Thymus (tissue), 11 donors: ENCODE measurements at regions not wholly inside any gene's neighbourhood (a gene's known extent, or its start where the extent isn't known, plus 50 kb on each side); places are given as distances from the start of the nearest gene placed in this dataset.

Source experiments
- DNase-seq, 9 donors: peaks; one replicate each; pipeline ENCODE4 v3.0.0-alpha.2; 2013; ENCODE audit warnings: low spot score in 9 of 9, low read depth in 6 of 9, missing footprints in 1 of 9
- H3K27ac ChIP-seq, 2 donors: one replicate each; pipeline ENCODE4 v1.5.1; 2013; ENCODE audit warnings: control low read depth in 1 of 2, low read depth in 1 of 2, low read length in 1 of 2, mild to moderate bottlenecking in 1 of 2, moderate library complexity in 1 of 2
- H3K27me3 ChIP-seq, 2 donors: one replicate each; pipeline ENCODE4 v1.5.1; 2013; ENCODE audit warnings: low read length in 1 of 2; ENCODE audit not compliant: control insufficient read depth in 2 of 2, insufficient read depth in 1 of 2
- H3K36me3 ChIP-seq, 2 donors: one replicate each; pipeline ENCODE4 v1.5.1; 2013; ENCODE audit warnings: low read length in 1 of 2, mild to moderate bottlenecking in 1 of 2, moderate library complexity in 1 of 2; ENCODE audit not compliant: control insufficient read depth in 2 of 2, insufficient read depth in 2 of 2
- H3K4me1 ChIP-seq, 2 donors: one replicate each; pipeline ENCODE4 v1.5.1; 2013; ENCODE audit warnings: low read length in 2 of 2; ENCODE audit not compliant: control insufficient read depth in 2 of 2, insufficient read depth in 2 of 2
- H3K4me3 ChIP-seq, 2 donors: one replicate each; pipeline ENCODE4 v1.5.1; 2013; ENCODE audit warnings: low read length in 2 of 2, control low read depth in 1 of 2, mild to moderate bottlenecking in 1 of 2
- H3K9me3 ChIP-seq, 2 donors: one replicate each; pipeline ENCODE4 v1.5.1; 2013; ENCODE audit warnings: low read length in 1 of 2, mild to moderate bottlenecking in 1 of 2; ENCODE audit not compliant: control insufficient read depth in 2 of 2, insufficient read depth in 1 of 2
- WGBS: extraction: QIAGEN DNeasy Blood & Tissue Kit; methylation state at CpG from one replicate; pipeline ENCODE4 v1.1.7; 2013; 5-methylcytosine and 5-hydroxymethylcytosine counted together
- donor health status: healthy.

DNA sequence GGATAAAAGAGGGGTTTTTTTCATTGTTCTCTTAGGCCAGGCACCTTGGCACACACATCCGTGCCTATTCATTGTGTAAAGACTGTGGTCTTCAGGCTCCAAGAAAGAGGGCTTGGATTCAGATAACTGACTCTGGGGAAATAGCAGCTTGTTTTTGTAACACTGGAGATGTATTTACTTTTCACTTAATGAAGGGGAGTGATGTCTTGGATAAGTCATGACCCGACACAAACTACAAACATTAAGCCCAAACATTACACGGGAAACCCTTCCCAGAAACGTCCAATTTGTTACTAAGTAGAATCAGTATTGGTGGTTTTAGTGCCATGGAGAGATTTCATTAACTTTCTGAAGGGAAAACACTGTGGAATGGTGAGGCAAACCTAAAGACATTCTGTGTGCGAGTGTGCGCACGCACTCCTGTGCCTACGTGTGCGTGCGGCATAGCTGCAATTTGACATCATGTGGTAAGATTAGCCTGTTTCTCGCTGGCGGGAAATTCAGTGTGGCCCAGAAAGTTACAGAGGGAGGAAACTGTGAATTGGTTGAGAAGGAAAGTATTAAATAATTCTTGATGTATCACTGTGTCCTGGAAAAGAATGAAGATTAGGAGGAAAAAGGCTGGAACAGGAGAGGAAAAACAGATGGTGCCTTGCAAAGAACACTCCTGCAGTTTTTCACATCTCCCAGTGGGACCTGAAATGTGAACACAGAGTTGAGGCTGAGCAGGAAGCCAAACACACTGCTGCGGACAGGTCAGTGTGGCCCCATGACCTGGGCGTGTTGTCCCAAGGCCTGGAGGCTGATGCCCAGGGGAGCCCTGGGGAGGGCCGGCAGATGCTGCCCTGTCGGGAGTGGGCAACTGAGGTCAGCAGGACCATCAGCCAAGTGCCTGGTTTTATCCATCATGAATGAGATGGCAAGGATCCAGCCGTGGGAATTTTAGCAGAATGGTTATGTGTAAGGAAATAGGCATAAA, 108.5 kb downstream of the GAS1 start:
- H3K27me3 ChIP-seq, result no peaks in the 10 kb centered on the region
- no peak for DNase-seq
- H3K27ac ChIP-seq, result no peak overlapping the region
- no peak overlapping the region for H3K4me3 ChIP-seq
- no peaks in the 10 kb centered on the region for H3K36me3 ChIP-seq
- no peaks in the 10 kb centered on the region for H3K4me1 ChIP-seq
- H3K9me3 ChIP-seq, result no peaks in the 10 kb centered on the region
- WGBS, result 93% methylated on average over 17 of the region's 17 CpGs

DNA sequence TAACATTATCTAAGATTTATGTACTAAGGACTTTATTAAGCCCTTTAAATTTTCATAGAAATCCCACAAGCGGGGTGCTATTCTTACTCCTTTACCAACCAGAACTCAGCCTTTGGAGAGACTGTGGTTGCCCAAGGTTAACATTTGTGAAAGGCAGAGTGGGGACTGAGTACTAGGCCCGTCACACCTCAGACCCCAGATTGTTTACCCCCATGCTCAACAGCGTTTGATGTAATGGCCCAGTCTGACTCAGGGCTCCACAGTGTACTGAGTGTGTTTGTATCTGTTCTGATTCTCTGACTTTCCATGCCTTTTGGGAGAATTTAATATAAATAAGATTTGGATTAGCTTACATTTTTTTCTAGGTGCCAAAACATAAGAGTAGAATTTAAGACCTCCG, 110.0 kb downstream of the GAS1 start:
- no peaks in the 10 kb centered on the region for H3K36me3 ChIP-seq
- H3K9me3 ChIP-seq, result no peaks in the 10 kb centered on the region
- 95% methylated on average over 4 of the region's 4 CpGs for WGBS
- DNase-seq, result no peak
- H3K4me3 ChIP-seq, result no peak overlapping the region
- no peak overlapping the region for H3K27ac ChIP-seq
- no peaks in the 10 kb centered on the region for H3K4me1 ChIP-seq
- H3K27me3 ChIP-seq, result no peaks in the 10 kb centered on the region

DNA sequence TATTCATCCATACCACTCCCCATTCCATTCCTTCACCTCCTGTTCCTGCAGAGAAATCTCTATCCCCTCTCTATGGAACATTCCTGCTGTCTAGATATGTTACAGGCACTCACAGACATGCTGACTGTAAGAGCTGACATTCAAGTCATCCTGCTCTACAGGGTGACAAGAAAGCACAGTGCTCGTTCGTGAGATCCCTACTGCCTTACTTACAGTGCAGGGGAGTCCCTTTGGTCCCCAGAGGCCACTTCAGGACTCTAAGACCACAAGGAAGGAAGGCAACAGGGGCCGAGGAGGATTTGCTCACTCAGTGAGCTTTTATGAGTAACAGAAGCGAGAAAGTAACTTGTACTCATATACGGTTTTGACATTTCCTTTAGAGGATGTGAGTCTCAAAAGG, 110.5 kb downstream of the GAS1 start:
- Histone ChIP-seq H3K36me3 (no peaks in the 10 kb centered on the region), H3K27ac (no peak overlapping the region), H3K27me3 (no peaks in the 10 kb centered on the region), H3K9me3 (no peaks in the 10 kb centered on the region), H3K4me3 (no peak overlapping the region), H3K4me1 (no peaks in the 10 kb centered on the region)
- no peak for DNase-seq
- 78% methylated on average over 5 of the region's 5 CpGs for WGBS

DNA sequence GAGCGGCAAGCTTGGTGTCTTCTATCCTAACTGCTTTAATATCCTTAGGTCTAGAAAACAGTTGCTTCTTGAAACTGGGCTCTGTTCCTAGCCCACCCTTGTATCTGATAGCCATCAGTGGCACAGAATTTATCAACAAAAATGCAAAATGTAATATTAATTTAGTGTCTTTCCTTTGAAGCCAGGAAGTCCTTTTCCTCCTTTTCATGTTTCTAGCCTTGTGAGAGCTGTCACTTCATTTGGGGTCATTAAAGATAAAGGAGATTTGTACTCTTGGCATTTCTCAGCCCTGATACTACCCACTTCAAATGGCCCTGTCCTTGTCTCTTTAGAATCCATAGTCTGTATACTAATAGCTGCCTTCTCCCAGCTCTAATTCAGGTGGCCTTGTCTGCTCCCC, 111.0 kb downstream of the GAS1 start:
- WGBS, result 99% methylated on average over 1 of the region's 1 CpG
- H3K27ac ChIP-seq, result no peak overlapping the region
- no peaks in the 10 kb centered on the region for H3K9me3 ChIP-seq
- H3K27me3 ChIP-seq, result no peaks in the 10 kb centered on the region
- H3K4me3 ChIP-seq, result no peak overlapping the region
- no peaks in the 10 kb centered on the region for H3K4me1 ChIP-seq
- DNase-seq, result no peak
- no peaks in the 10 kb centered on the region for H3K36me3 ChIP-seq

DNA sequence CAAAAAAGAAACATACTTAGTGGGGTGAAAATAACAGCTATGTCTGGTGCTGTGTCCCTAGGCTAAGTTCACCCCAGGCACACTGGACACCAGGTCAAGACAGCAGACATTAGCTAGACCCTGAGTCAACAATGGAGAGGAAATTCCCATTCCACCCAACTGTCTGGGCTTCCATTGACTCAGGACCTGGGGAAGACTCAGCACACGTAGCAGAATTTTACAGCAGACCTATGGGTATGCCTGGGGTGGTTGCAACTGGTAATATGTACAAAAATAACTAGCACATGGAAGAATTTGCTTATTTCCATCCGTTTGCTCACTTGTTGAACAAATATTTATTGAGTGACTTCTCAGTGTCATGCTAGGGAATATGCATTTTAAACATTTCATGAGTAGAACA, 117.0 kb downstream of the GAS1 start:
- H3K4me1 ChIP-seq, result no peaks in the 10 kb centered on the region
- WGBS, result 58% methylated on average over 2 of the region's 2 CpGs
- DNase-seq, result no peak
- no peaks in the 10 kb centered on the region for H3K9me3 ChIP-seq
- H3K27ac ChIP-seq, result no peak overlapping the region
- H3K27me3 ChIP-seq, result no peaks in the 10 kb centered on the region
- H3K4me3 ChIP-seq, result no peak overlapping the region
- H3K36me3 ChIP-seq, result no peaks in the 10 kb centered on the region

DNA sequence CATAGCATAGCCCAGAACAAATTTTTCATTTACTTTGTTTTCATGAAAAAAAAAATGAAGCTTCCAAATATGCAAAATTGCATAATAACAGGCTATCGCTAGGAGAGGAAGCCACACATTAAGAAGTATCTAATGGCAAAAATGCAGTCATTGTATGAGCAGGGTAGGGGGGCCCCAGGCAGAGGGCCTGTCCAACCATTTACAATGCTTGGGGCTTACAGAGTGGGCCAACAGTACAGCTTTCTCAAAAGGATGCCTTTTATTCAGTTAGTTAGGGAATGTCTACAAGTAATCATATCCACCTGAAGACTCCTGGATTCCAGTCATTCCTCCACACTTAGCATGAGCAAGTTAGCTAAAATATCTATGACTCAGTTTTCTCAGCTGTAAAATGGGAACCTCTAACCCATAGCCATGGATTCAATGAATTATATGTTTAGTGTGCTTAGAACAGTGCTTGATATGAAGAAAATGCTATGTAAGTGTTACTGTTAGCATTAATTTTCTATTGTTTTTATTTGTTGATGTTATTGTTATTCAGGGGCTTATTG, 117.7 kb downstream of the GAS1 start:
- H3K4me3 ChIP-seq, result no peak overlapping the region
- H3K36me3 ChIP-seq, result no peaks in the 10 kb centered on the region
- no peak for DNase-seq
- 91% methylated on average over 1 of the region's 1 CpG for WGBS
- H3K9me3 ChIP-seq, result no peaks in the 10 kb centered on the region
- H3K27me3 ChIP-seq, result no peaks in the 10 kb centered on the region
- H3K4me1 ChIP-seq, result no peaks in the 10 kb centered on the region
- H3K27ac ChIP-seq, result no peak overlapping the region

DNA sequence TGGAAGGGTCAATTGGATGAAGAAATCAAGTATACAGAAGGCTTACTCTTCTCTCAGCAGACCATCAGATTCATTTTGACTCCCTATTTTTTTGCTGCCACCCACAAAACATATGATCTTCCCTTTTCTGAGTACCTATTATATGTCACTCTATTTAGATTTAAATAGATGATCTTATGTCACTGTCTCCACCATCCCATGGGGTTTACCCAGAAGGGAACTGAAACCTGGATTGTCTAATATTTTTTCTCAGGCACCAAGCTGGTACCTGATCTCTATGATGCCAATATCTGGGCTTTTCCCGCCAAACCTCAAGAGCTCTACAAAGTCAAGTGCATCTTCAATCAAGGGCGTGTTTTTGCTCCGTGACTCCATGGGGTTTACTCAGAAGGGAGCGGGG, 118.7 kb downstream of the GAS1 start:
- Histone ChIP-seq H3K27ac (no peak overlapping the region), H3K27me3 (no peaks in the 10 kb centered on the region), H3K36me3 (no peaks in the 10 kb centered on the region), H3K4me3 (no peak overlapping the region), H3K9me3 (no peaks in the 10 kb centered on the region), H3K4me1 (no peaks in the 10 kb centered on the region)
- 86% methylated on average over 4 of the region's 4 CpGs for WGBS
- peak in 1 of 9 donors; percentile 5 for DNase-seq

DNA sequence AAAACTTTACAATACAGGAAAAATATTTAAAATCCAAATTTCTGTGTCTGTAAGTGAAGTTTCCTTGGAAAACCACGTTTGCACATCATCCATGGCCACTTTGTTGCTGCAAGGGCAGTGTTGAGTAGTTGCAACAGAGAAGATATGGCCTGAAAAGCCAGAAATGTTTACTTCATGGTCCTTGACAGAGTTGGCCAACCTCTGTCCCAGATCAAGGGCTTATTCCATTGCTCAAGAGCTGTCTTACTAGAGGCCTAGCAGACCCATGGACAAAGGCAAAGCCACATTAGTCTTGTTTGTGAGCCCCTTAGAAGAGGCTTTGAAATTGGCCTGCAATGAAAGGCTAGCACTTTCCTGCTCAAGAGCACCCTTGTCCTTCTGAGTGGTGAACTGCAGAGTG, 119.4 kb downstream of the GAS1 start:
- Histone ChIP-seq H3K27me3 (no peaks in the 10 kb centered on the region), H3K4me1 (no peaks in the 10 kb centered on the region), H3K27ac (no peak overlapping the region), H3K4me3 (no peak overlapping the region), H3K36me3 (no peaks in the 10 kb centered on the region), H3K9me3 (no peaks in the 10 kb centered on the region)
- 29% methylated on average over 1 of the region's 1 CpG for WGBS
- DNase-seq, result no peak

DNA sequence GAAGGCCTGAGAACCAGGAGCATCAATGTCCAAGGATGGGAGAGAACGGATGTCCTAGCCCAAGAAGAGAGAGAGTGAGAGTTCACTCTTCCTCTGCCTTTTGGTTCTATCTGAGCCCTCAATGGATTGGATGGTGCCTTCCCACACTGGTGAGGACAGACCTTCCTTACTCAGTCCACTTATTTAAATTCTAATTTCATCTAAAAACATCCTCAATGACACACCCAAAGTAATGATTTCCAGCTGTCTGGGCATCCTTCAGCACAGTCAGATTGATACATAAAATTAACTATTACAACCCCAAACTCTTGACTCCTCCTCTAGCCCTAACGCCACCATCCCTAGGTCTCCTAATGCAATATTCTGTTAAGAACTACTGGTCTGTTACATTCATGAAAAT, 122.0 kb downstream of the GAS1 start:
- no peaks in the 10 kb centered on the region for H3K36me3 ChIP-seq
- H3K27me3 ChIP-seq, result no peaks in the 10 kb centered on the region
- WGBS, result 96% methylated on average over 2 of the region's 2 CpGs
- H3K4me3 ChIP-seq, result no peak overlapping the region
- H3K9me3 ChIP-seq, result no peaks in the 10 kb centered on the region
- H3K27ac ChIP-seq, result no peak overlapping the region
- H3K4me1 ChIP-seq, result no peaks in the 10 kb centered on the region
- no peak for DNase-seq
